Activated CD4-positive, alpha-beta T cell treated with anti-CD3 and anti-CD28 coated beads, Interleukin-2, amount 50 U/mL, for 16 hours (primary cell): ENCODE measurements at regions not wholly inside any gene's neighbourhood (a gene's known extent, or its start where the extent isn't known, plus 50 kb on each side); places are given as distances from the start of the nearest gene placed in this dataset.
"Not testable (repeated sequence)": the region's sequence is repeated elsewhere in the genome, so short reads cannot be mapped to it uniquely, and the experiment has no call there.

Experiments used
- DNase-seq: peaks from one replicate; pipeline ENCODE4 v3.0.0-alpha.2; 2020

- no peak for DNase-seq
Measured at GRCh38 chr21:24470852-24471251, 1136.4 kb downstream of the MRPL39 start.

- DNase-seq: no peak
Measured at GRCh38 chr21:24456358-24456757, 1150.9 kb downstream of the MRPL39 start.

GRCh38 chr21:24450119-24450518 lies 1157.2 kb downstream of the MRPL39 start:
- no peak for DNase-seq

GRCh38 chr21:24445517-24445916 lies 1161.8 kb downstream of the MRPL39 start:
- no peak for DNase-seq

GRCh38 chr21:24444736-24445135 lies 1162.5 kb downstream of the MRPL39 start:
- DNase-seq: no peak

- DNase-seq: no peak
Measured at GRCh38 chr21:24436236-24436635, 1171.0 kb downstream of the MRPL39 start.

GRCh38 chr21:24428591-24429199 lies 1178.6 kb downstream of the MRPL39 start:
- peak; percentile 12 for DNase-seq

- DNase-seq: no peak
Measured at GRCh38 chr21:24424776-24425175, 1182.5 kb downstream of the MRPL39 start.

- DNase-seq: no peak
Measured at GRCh38 chr21:24423546-24423945, 1183.7 kb downstream of the MRPL39 start.

- DNase-seq: no peak
Measured at GRCh38 chr21:24420689-24421088, 1186.6 kb downstream of the MRPL39 start.

- DNase-seq: not testable (repeated sequence)
Measured at GRCh38 chr21:24419641-24420040, 1187.6 kb downstream of the MRPL39 start.

GRCh38 chr21:24418671-24419070 lies 1188.6 kb downstream of the MRPL39 start:
- no peak for DNase-seq

- no peak for DNase-seq
Measured at GRCh38 chr21:24411429-24411828, 1195.9 kb downstream of the MRPL39 start.

GRCh38 chr21:24403221-24403620 lies 1204.1 kb downstream of the MRPL39 start:
- DNase-seq: no peak

GRCh38 chr21:24395320-24395923 lies 1211.9 kb downstream of the MRPL39 start:
- DNase-seq: no peak

- peak; percentile 28 for DNase-seq
Measured at GRCh38 chr21:24375201-24375600, 1232.1 kb downstream of the MRPL39 start.

- no peak for DNase-seq
Measured at GRCh38 chr21:24372506-24372905, 1234.8 kb downstream of the MRPL39 start.

- DNase-seq: no peak
Measured at GRCh38 chr21:24369746-24370145, 1237.5 kb downstream of the MRPL39 start.

GRCh38 chr21:24369278-24369677 lies 1238.0 kb downstream of the MRPL39 start:
- DNase-seq: no peak

GRCh38 chr21:24367936-24368335 lies 1239.3 kb downstream of the MRPL39 start:
- no peak for DNase-seq

GRCh38 chr21:24353492-24353891 lies 1253.8 kb downstream of the MRPL39 start:
- DNase-seq: no peak

GRCh38 chr21:24339406-24339805 lies 1267.9 kb downstream of the MRPL39 start:
- DNase-seq: no peak

GRCh38 chr21:24336491-24336890 lies 1270.8 kb downstream of the MRPL39 start:
- no peak for DNase-seq

GRCh38 chr21:24323536-24323935 lies 1283.7 kb downstream of the MRPL39 start:
- no peak for DNase-seq
